ENCODE measurements at regions not wholly inside any gene's neighbourhood (a gene's known extent, or its start where the extent isn't known, plus 50 kb on each side); places are given as distances from the start of the nearest gene placed in this dataset.
A peak's percentile ranks its signal among the peaks of the same experiment; 100 is the strongest.

GRCh38 chr2:145421841-145422240 is 901.9 kb upstream of the ZEB2 start:
- no peak for DNase-seq (ENCODE audit: extremely low spot score)
- TF ChIP-seq, protein P1, sequence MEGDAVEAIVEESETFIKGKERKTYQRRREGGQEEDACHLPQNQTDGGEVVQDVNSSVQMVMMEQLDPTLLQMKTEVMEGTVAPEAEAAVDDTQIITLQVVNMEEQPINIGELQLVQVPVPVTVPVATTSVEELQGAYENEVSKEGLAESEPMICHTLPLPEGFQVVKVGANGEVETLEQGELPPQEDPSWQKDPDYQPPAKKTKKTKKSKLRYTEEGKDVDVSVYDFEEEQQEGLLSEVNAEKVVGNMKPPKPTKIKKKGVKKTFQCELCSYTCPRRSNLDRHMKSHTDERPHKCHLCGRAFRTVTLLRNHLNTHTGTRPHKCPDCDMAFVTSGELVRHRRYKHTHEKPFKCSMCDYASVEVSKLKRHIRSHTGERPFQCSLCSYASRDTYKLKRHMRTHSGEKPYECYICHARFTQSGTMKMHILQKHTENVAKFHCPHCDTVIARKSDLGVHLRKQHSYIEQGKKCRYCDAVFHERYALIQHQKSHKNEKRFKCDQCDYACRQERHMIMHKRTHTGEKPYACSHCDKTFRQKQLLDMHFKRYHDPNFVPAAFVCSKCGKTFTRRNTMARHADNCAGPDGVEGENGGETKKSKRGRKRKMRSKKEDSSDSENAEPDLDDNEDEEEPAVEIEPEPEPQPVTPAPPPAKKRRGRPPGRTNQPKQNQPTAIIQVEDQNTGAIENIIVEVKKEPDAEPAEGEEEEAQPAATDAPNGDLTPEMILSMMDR (IDR thresholded peaks at IDR 0.05; ENCODE audit: control extremely low read depth, extremely low read depth, low read depth, missing control alignments) = no peak
- CTCF ChIA-PET = no interaction called here
- POLR2A ChIA-PET = no interaction called here

DNA sequence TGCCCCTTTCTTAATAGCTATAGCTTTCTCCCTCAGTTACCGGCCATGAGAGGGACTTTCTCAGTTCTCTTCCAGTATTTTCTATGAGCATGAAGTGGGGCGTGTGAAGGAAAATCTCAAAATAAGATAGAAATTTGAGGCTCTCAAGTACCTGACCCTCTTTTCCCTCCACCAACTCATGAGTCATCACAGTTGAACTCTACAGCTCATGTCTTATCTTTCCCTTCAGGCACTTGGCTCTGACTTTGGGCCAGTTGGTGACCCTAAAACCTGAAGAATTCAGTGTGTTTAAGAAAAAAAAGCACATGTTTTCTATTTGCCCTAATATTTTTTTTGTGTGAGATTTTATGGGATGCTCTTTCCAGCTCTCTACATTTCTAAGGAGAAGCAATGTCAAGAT is 896.7 kb upstream of the ZEB2 start:
- DNase-seq (ENCODE audit: extremely low spot score) = no peak
- CTCF ChIA-PET = no interaction called here
- POLR2A ChIA-PET = no interaction called here
- TF ChIP-seq, protein P1 (IDR thresholded peaks at IDR 0.05; ENCODE audit: control extremely low read depth, extremely low read depth, low read depth, missing control alignments) = no peak

- ChIA-PET CTCF (no interaction called here), POLR2A (no interaction called here)
- TF ChIP-seq, protein P1 (IDR thresholded peaks at IDR 0.05; ENCODE audit: control extremely low read depth, extremely low read depth, low read depth, missing control alignments) = no peak
- DNase-seq (ENCODE audit: extremely low spot score) = no peak
These were observed 895.2 kb upstream of the ZEB2 start for GRCh38 chr2:145415151-145415550.

GRCh38 chr2:145413261-145414030 is 893.5 kb upstream of the ZEB2 start:
- CTCF ChIA-PET = interaction anchor here (1.1 kb wide), 1 partner anchor 339 kb away, joined by 3 read pairs; no protein-coding TSS in a partner anchor
- POLR2A ChIA-PET = no interaction called here
- DNase-seq (ENCODE audit: extremely low spot score) = no peak
- TF ChIP-seq, protein P1 (IDR thresholded peaks at IDR 0.05; ENCODE audit: control extremely low read depth, extremely low read depth, low read depth, missing control alignments) = no peak

DNA sequence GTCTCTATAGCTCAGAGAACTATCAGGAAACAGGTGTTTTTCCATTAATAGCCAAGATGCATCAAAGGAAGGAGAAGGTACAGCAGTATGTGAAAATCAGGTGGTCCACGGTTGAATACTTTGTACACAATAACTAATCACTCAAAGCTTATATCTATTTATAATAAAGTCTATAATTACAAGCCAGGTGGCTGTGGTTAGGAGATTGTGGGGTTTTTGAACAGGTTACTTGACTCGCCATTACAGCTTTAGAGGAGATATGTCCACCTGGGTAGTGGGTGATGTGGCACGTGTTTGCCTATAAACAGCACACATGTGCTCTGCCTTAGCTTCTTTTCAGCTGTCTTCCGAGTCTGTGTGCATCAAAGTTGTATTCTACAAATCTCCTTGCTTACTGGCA is 892.2 kb upstream of the ZEB2 start:
- no peak for DNase-seq (ENCODE audit: extremely low spot score)
- POLR2A ChIA-PET = no interaction called here
- CTCF ChIA-PET = interaction anchor here (1.1 kb wide), 2 partner anchors 9 to 341 kb away, joined by 3 to 10 read pairs; no protein-coding TSS in a partner anchor
- TF ChIP-seq, protein P1 (IDR thresholded peaks at IDR 0.05; ENCODE audit: control extremely low read depth, extremely low read depth, low read depth, missing control alignments) = no peak

DNA sequence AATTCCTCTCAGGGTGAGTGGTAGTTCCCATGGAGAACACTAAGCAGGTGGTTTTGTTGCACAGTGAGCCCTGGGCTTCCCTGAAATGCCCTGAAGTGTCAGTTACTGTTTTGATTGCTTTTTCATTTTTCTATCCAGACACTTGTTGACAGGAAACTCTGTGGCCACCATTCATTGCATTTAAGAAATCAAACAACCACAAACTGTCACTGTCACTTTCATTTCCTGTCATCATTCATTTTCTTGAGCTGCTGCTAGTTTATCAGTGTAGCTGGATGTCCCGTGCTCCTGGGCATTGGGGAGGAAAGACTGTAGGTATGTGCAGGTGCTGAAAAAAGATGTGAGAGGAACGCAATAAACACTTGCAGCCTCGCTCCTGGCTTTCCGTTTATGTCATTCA is 891.6 kb upstream of the ZEB2 start:
- TF ChIP-seq, protein P1 (IDR thresholded peaks at IDR 0.05; ENCODE audit: control extremely low read depth, extremely low read depth, low read depth, missing control alignments) = no peak
- ChIA-PET CTCF (interaction anchor here (1.1 kb wide), 1 partner anchor 8 kb away, joined by 10 read pairs; no protein-coding TSS in a partner anchor), POLR2A (no interaction called here)
- DNase-seq (ENCODE audit: extremely low spot score) = peak; percentile 3
